DMS153 (cell line): ENCODE measurements at regions not wholly inside any gene's neighbourhood (a gene's known extent, or its start where the extent isn't known, plus 50 kb on each side); places are given as distances from the start of the nearest gene placed in this dataset.

Source experiments
- DNase-seq: peaks from one replicate; lab custom pipeline; 2025; lab: John Stamatoyannopoulos, UW

- no peak for DNase-seq
These were observed 1082.2 kb downstream of the C4orf33 start for GRCh38 chr4:130178106-130178505.

- no peak for DNase-seq
These were observed 1087.1 kb downstream of the C4orf33 start for GRCh38 chr4:130183096-130183495.

- DNase-seq: no peak
These were observed 1087.8 kb downstream of the C4orf33 start for GRCh38 chr4:130183766-130184165.

GRCh38 chr4:130185123-130185522 lies 1089.2 kb downstream of the C4orf33 start:
- DNase-seq: no peak

GRCh38 chr4:130186931-130187330 lies 1091.0 kb downstream of the C4orf33 start:
- no peak for DNase-seq

- DNase-seq: no peak
These were observed 1091.6 kb downstream of the C4orf33 start for GRCh38 chr4:130187587-130187986.

- no peak for DNase-seq
These were observed 1096.8 kb downstream of the C4orf33 start for GRCh38 chr4:130192787-130193186.

GRCh38 chr4:130197946-130198345 lies 1102.0 kb downstream of the C4orf33 start:
- peak; percentile 76 for DNase-seq

- DNase-seq: no peak
These were observed 1107.6 kb downstream of the C4orf33 start for GRCh38 chr4:130203571-130203970.

GRCh38 chr4:130210864-130211263 lies 1114.9 kb downstream of the C4orf33 start:
- peak; percentile 88 for DNase-seq

- no peak for DNase-seq
These were observed 1118.3 kb downstream of the C4orf33 start for GRCh38 chr4:130214268-130214667.

GRCh38 chr4:130233377-130234047 lies 1137.6 kb downstream of the C4orf33 start:
- DNase-seq: no peak

- DNase-seq: peak; percentile 50
These were observed 1142.2 kb downstream of the C4orf33 start for GRCh38 chr4:130238121-130238520.

- no peak for DNase-seq
These were observed 1153.0 kb downstream of the C4orf33 start for GRCh38 chr4:130249002-130249401.

- no peak for DNase-seq
These were observed 1161.3 kb downstream of the C4orf33 start for GRCh38 chr4:130257271-130257670.

GRCh38 chr4:130266814-130267213 lies 1170.9 kb downstream of the C4orf33 start:
- no peak for DNase-seq

- DNase-seq: no peak
These were observed 1192.6 kb downstream of the C4orf33 start for GRCh38 chr4:130288576-130288975.

- DNase-seq: no peak
These were observed 1197.7 kb downstream of the C4orf33 start for GRCh38 chr4:130293692-130294091.

- DNase-seq: no peak
These were observed 1200.5 kb downstream of the C4orf33 start for GRCh38 chr4:130296448-130296847.

GRCh38 chr4:130306566-130306965 lies 1210.6 kb downstream of the C4orf33 start:
- no peak for DNase-seq

- no peak for DNase-seq
These were observed 1213.3 kb downstream of the C4orf33 start for GRCh38 chr4:130309221-130309620.

- no peak for DNase-seq
These were observed 1226.5 kb downstream of the C4orf33 start for GRCh38 chr4:130322439-130322838.

- DNase-seq: peak; percentile 32
These were observed 1233.1 kb downstream of the C4orf33 start for GRCh38 chr4:130329036-130329435.

- DNase-seq: no peak
These were observed 1237.3 kb downstream of the C4orf33 start for GRCh38 chr4:130333241-130333759.
